ENCODE measurements at regions not wholly inside any gene's neighbourhood (a gene's known extent, or its start where the extent isn't known, plus 50 kb on each side); places are given as distances from the start of the nearest gene placed in this dataset.

GRCh38 chr5:168019143-168019542 is 272.3 kb upstream of the WWC1 start:
- no peak for DNase-seq (ENCODE audit: low spot score)

GRCh38 chr5:168020542-168021294 is 270.7 kb upstream of the WWC1 start:
- DNase-seq (ENCODE audit: low spot score): peak; percentile 16

GRCh38 chr5:168022446-168023169 is 268.8 kb upstream of the WWC1 start:
- no peak for DNase-seq (ENCODE audit: low spot score)

- DNase-seq (ENCODE audit: low spot score): no peak
Observed at GRCh38 chr5:168023191-168023590, 268.3 kb upstream of the WWC1 start.

GRCh38 chr5:168024306-168024705 is 267.1 kb upstream of the WWC1 start:
- no peak for DNase-seq (ENCODE audit: low spot score)

GRCh38 chr5:168027007-168027406 is 264.4 kb upstream of the WWC1 start:
- no peak for DNase-seq (ENCODE audit: low spot score)

GRCh38 chr5:168030912-168031311 is 260.5 kb upstream of the WWC1 start:
- DNase-seq (ENCODE audit: low spot score): no peak

GRCh38 chr5:168031614-168032013 is 259.8 kb upstream of the WWC1 start:
- no peak for DNase-seq (ENCODE audit: low spot score)

- DNase-seq (ENCODE audit: low spot score): no peak
Observed at GRCh38 chr5:168039039-168039438, 252.4 kb upstream of the WWC1 start.

GRCh38 chr5:168039566-168040248 is 251.7 kb upstream of the WWC1 start:
- no peak for DNase-seq (ENCODE audit: low spot score)

- no peak for DNase-seq (ENCODE audit: low spot score)
Observed at GRCh38 chr5:168041583-168041982, 249.9 kb upstream of the WWC1 start.

GRCh38 chr5:168042284-168043068 is 249.0 kb upstream of the WWC1 start:
- no peak for DNase-seq (ENCODE audit: low spot score)

GRCh38 chr5:168046163-168046562 is 245.3 kb upstream of the WWC1 start:
- no peak for DNase-seq (ENCODE audit: low spot score)

GRCh38 chr5:168047043-168047668 is 244.3 kb upstream of the WWC1 start:
- DNase-seq (ENCODE audit: low spot score): peak; percentile 58

- no peak for DNase-seq (ENCODE audit: low spot score)
Observed at GRCh38 chr5:168047669-168048111, 243.8 kb upstream of the WWC1 start.

GRCh38 chr5:168048486-168048885 is 243.0 kb upstream of the WWC1 start:
- DNase-seq (ENCODE audit: low spot score): no peak

- no peak for DNase-seq (ENCODE audit: low spot score)
Observed at GRCh38 chr5:168052686-168053085, 238.8 kb upstream of the WWC1 start.

- DNase-seq (ENCODE audit: low spot score): no peak
Observed at GRCh38 chr5:168054091-168054490, 237.4 kb upstream of the WWC1 start.

- DNase-seq (ENCODE audit: low spot score): no peak
Observed at GRCh38 chr5:168055141-168055683, 236.2 kb upstream of the WWC1 start.

- DNase-seq (ENCODE audit: low spot score): no peak
Observed at GRCh38 chr5:168055961-168056360, 235.5 kb upstream of the WWC1 start.

GRCh38 chr5:168056499-168057182 is 234.8 kb upstream of the WWC1 start:
- no peak for DNase-seq (ENCODE audit: low spot score)

Data from RKO (cell line).